GM12878 (cell line): ENCODE measurements at regions not wholly inside any gene's neighbourhood (a gene's known extent, or its start where the extent isn't known, plus 50 kb on each side); places are given as distances from the start of the nearest gene placed in this dataset.

ENCODE experiments used
- ATAC-seq: fragments of 200-7000 bp; cut with Tn5 transposase; 3 replicates; pipeline ENCODE4 v1.9.1; 2020; ENCODE audit warnings: mild to moderate bottlenecking, moderate library complexity
- BruUV-seq: library from RNA; stranded (reverse); fragments of 400-500 nt; replicated peaks from 2 replicates; lab custom pipeline; 2021; lab: Mats Ljungman, UMichigan
- CTCF ChIA-PET: fragments of 300-600 bp; sonication (Branson Sonifier 250); formaldehyde crosslinking; extraction: SDS; loops from one replicate; lab custom pipeline; 2021; ENCODE audit warnings: inconsistent platforms; lab: Yijun Ruan, JAX
- POLR2A ChIA-PET: fragments of 350-600 bp; formaldehyde crosslinking; extraction: SDS; loops from one replicate; lab custom pipeline; 2021; ENCODE audit warnings: inconsistent platforms; lab: Charles Lee
- RAD21 ChIA-PET: fragments of 300-600 bp; sonication (Branson Sonifier 250); formaldehyde crosslinking; loops from one replicate; lab custom pipeline; 2023; ENCODE audit warnings: antibody characterized with exemption; ENCODE audit not compliant: unreplicated experiment; lab: Charles Lee
- SMC1A ChIA-PET: fragments of 300-600 bp; sonication (Branson Sonifier 250); formaldehyde crosslinking; loops from one replicate; lab custom pipeline; 2023; ENCODE audit not compliant: unreplicated experiment, uncharacterized antibody; lab: Charles Lee
- DNase-seq: peaks from one replicate; pipeline ENCODE4 v3.0.0-alpha.2; 2011; ENCODE audit warnings: low read depth, low spot score
- FAIRE-seq: peaks from 3 replicates; lab custom pipeline; 2011; peaks lifted over from hg19 to GRCh38; lab: Jason Lieb, UNC
- H2AFZ ChIP-seq: 2 replicates; pipeline ENCODE4 v1.6.0; 2011; ENCODE audit warnings: low read depth, low read length, control low read depth; ENCODE audit not compliant: control insufficient read depth
- H3K27ac ChIP-seq: 2 replicates; pipeline ENCODE4 v1.5.1; 2011; ENCODE audit warnings: control low read depth; ENCODE audit not compliant: control insufficient read depth, insufficient read depth
- H3K27me3 ChIP-seq, 2 experiments: replicated peaks in 1 of 2; 2 replicates each; pipeline versions ENCODE4 v1.6.0 to v1.6.1; 2011; ENCODE audit warnings: low read length in 1 of 2; ENCODE audit not compliant: control insufficient read depth in 2 of 2, insufficient read depth in 2 of 2
- H3K36me3 ChIP-seq, 2 experiments: 2 replicates each; pipeline ENCODE4 v1.5.1; 2011; ENCODE audit warnings: low read length in 1 of 2; ENCODE audit not compliant: control insufficient read depth in 2 of 2, insufficient read depth in 2 of 2
- H3K4me1 ChIP-seq: 2 replicates; pipeline ENCODE4 v1.6.1; 2011; ENCODE audit warnings: mild to moderate bottlenecking, low read length, moderate library complexity, mixed read lengths; ENCODE audit not compliant: control insufficient read depth, insufficient read depth
- H3K4me2 ChIP-seq: 2 replicates; pipeline ENCODE4 v1.6.0; 2011; ENCODE audit warnings: control low read depth; ENCODE audit not compliant: control insufficient read depth, insufficient read depth
- H3K4me3 ChIP-seq: fragments of 200-600 bp; sonication (generic); 2 replicates; pipeline ENCODE4 v1.5.1; 2016
- H3K79me2 ChIP-seq: 2 replicates; pipeline ENCODE4 v1.6.0; 2011; ENCODE audit warnings: low read length; ENCODE audit not compliant: control insufficient read depth, insufficient read depth
- H3K9ac ChIP-seq: 2 replicates; pipeline ENCODE4 v1.8.0; 2011; ENCODE audit warnings: low read length, control low read depth, mixed read lengths; ENCODE audit not compliant: control insufficient read depth, insufficient read depth
- H3K9me3 ChIP-seq: replicated peaks from 3 replicates; pipeline ENCODE4 v1.5.1; 2011; ENCODE audit warnings: mild to moderate bottlenecking, low read length; ENCODE audit not compliant: control insufficient read depth, insufficient read depth
- H4K20me1 ChIP-seq: 2 replicates; pipeline ENCODE4 v1.6.0; 2011; ENCODE audit not compliant: control insufficient read depth, insufficient read depth
- ASH2L ChIP-seq: fragments of 300-600, 200-600 bp; sonication (generic); IDR thresholded peaks from 2 replicates; pipeline ENCODE4 v1.6.1; 2017; ENCODE audit warnings: low read depth, mild to moderate bottlenecking, borderline replicate concordance
- ETV6 ChIP-seq, 2 experiments: fragments of 450-650 bp in 1 of 2; IDR thresholded peaks in 1 of 2; conservative IDR thresholded peaks in 1 of 2; 2 replicates each; pipeline ENCODE4 v1.6.1; 2014; ENCODE audit warnings: antibody characterized with exemption in 1 of 2, borderline replicate concordance in 1 of 2, low read depth in 1 of 2, mild to moderate bottlenecking in 1 of 2, moderate library complexity in 1 of 2
- FOXK2 ChIP-seq: fragments of 450-650 bp; IDR thresholded peaks from 2 replicates; pipeline ENCODE4 v1.6.1; 2017; ENCODE audit warnings: mild to moderate bottlenecking, moderate library complexity
- NFYA ChIP-seq: IDR thresholded peaks from 2 replicates; pipeline ENCODE4 v1.6.1; 2011; ENCODE audit warnings: low read depth, mild to moderate bottlenecking, low read length, improper control_type of control experiment, borderline replicate concordance
- PBX3 ChIP-seq: IDR thresholded peaks from 2 replicates; pipeline ENCODE4 v1.6.1; 2011; ENCODE audit warnings: mild to moderate bottlenecking, low read depth, low read length, moderate library complexity; ENCODE audit not compliant: insufficient replicate concordance
- RAD51 ChIP-seq: fragments of 450-650 bp; IDR thresholded peaks from 2 replicates; pipeline ENCODE4 v1.6.1; 2016; ENCODE audit warnings: moderate library complexity, mild to moderate bottlenecking, inconsistent platforms
- RUNX3 ChIP-seq: IDR thresholded peaks from 2 replicates; pipeline ENCODE4 v1.6.1; 2012; ENCODE audit warnings: low read length, inconsistent platforms
- ZNF217 ChIP-seq: fragments of 450-650 bp; IDR thresholded peaks from 2 replicates; pipeline ENCODE4 v1.6.1; 2017; ENCODE audit warnings: antibody characterized with exemption, mild to moderate bottlenecking
- WGBS: methylation state at CpG from one replicate; pipeline ENCODE4 v1.1.6; 2016; ENCODE audit warnings: low lambda C conversion rate; ENCODE audit not compliant: insufficient replicate concordance, insufficient coverage; ENCODE audit errors: missing lambda C conversion rate; 5-methylcytosine and 5-hydroxymethylcytosine counted together
- in situ Hi-C: fragments of 300-500 bp; cut with MboI; formaldehyde crosslinking; loops from 9 replicates; pipeline ENCODE4 v1.14.3; 2018; ENCODE audit warnings: mixed read lengths
- intact Hi-C: fragments of 100-400 bp; cut with micrococcal nuclease; formaldehyde crosslinking; loops from one replicate; pipeline ENCODE4 v1.14.2; 2022; ENCODE audit not compliant: unreplicated experiment
- TF ChIP-seq, protein P1 (sequence below): IDR thresholded peaks from 2 replicates; pipeline ENCODE4 v1.6.1; 2012; ENCODE audit warnings: low read depth, low read length, improper control_type of control experiment
- TF ChIP-seq, protein P2 (sequence below): fragments of 450-650 bp; IDR thresholded peaks from 2 replicates; pipeline ENCODE4 v1.6.1; 2017; ENCODE audit warnings: mild to moderate bottlenecking, moderate library complexity
- TF ChIP-seq, protein P3 (sequence below): fragments of 450-650 bp; formaldehyde crosslinking; IDR thresholded peaks from 2 replicates; pipeline ENCODE4 v1.4.0; 2022; ENCODE audit warnings: mild to moderate bottlenecking, moderate library complexity

GRCh38 chr3:30467596-30468238 lies 138.7 kb upstream of the TGFBR2 start:
- Histone ChIP-seq H3K4me2 (no peak overlapping the region), H3K36me3 (no peaks in the 10 kb centered on the region), H2AFZ (no peak overlapping the region), H4K20me1 (no peaks in the 10 kb centered on the region), H3K9ac (no peak overlapping the region), H3K9me3 (no peaks in the 10 kb centered on the region), H3K4me3 (no peak overlapping the region), H3K4me1 (no peaks in the 10 kb centered on the region), H3K79me2 (no peaks in the 10 kb centered on the region), H3K27me3 (no peaks in the 10 kb centered on the region), H3K27ac (no peak overlapping the region)
- RAD21 ChIA-PET, result no interaction called here
- TF ChIP-seq ETV6 (conservative IDR thresholded peaks at IDR 0.05 in 1 of 2, IDR thresholded peaks at IDR 0.05 in 1 of 2; ENCODE audit: borderline replicate concordance in 1 of 2, low read depth in 1 of 2) (no peak), PBX3 (no peak), FOXK2 (no peak), ZNF217 (no peak), NFYA (no peak), RUNX3 (no peak), RAD51 (no peak), ASH2L (no peak)
- TF ChIP-seq, protein P1, sequence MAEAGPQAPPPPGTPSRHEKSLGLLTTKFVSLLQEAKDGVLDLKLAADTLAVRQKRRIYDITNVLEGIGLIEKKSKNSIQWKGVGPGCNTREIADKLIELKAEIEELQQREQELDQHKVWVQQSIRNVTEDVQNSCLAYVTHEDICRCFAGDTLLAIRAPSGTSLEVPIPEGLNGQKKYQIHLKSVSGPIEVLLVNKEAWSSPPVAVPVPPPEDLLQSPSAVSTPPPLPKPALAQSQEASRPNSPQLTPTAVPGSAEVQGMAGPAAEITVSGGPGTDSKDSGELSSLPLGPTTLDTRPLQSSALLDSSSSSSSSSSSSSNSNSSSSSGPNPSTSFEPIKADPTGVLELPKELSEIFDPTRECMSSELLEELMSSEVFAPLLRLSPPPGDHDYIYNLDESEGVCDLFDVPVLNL, result no peak
- TF ChIP-seq, protein P2, sequence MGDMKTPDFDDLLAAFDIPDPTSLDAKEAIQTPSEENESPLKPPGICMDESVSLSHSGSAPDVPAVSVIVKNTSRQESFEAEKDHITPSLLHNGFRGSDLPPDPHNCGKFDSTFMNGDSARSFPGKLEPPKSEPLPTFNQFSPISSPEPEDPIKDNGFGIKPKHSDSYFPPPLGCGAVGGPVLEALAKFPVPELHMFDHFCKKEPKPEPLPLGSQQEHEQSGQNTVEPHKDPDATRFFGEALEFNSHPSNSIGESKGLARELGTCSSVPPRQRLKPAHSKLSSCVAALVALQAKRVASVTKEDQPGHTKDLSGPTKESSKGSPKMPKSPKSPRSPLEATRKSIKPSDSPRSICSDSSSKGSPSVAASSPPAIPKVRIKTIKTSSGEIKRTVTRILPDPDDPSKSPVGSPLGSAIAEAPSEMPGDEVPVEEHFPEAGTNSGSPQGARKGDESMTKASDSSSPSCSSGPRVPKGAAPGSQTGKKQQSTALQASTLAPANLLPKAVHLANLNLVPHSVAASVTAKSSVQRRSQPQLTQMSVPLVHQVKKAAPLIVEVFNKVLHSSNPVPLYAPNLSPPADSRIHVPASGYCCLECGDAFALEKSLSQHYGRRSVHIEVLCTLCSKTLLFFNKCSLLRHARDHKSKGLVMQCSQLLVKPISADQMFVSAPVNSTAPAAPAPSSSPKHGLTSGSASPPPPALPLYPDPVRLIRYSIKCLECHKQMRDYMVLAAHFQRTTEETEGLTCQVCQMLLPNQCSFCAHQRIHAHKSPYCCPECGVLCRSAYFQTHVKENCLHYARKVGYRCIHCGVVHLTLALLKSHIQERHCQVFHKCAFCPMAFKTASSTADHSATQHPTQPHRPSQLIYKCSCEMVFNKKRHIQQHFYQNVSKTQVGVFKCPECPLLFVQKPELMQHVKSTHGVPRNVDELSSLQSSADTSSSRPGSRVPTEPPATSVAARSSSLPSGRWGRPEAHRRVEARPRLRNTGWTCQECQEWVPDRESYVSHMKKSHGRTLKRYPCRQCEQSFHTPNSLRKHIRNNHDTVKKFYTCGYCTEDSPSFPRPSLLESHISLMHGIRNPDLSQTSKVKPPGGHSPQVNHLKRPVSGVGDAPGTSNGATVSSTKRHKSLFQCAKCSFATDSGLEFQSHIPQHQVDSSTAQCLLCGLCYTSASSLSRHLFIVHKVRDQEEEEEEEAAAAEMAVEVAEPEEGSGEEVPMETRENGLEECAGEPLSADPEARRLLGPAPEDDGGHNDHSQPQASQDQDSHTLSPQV, result no peak
- TF ChIP-seq, protein P3, sequence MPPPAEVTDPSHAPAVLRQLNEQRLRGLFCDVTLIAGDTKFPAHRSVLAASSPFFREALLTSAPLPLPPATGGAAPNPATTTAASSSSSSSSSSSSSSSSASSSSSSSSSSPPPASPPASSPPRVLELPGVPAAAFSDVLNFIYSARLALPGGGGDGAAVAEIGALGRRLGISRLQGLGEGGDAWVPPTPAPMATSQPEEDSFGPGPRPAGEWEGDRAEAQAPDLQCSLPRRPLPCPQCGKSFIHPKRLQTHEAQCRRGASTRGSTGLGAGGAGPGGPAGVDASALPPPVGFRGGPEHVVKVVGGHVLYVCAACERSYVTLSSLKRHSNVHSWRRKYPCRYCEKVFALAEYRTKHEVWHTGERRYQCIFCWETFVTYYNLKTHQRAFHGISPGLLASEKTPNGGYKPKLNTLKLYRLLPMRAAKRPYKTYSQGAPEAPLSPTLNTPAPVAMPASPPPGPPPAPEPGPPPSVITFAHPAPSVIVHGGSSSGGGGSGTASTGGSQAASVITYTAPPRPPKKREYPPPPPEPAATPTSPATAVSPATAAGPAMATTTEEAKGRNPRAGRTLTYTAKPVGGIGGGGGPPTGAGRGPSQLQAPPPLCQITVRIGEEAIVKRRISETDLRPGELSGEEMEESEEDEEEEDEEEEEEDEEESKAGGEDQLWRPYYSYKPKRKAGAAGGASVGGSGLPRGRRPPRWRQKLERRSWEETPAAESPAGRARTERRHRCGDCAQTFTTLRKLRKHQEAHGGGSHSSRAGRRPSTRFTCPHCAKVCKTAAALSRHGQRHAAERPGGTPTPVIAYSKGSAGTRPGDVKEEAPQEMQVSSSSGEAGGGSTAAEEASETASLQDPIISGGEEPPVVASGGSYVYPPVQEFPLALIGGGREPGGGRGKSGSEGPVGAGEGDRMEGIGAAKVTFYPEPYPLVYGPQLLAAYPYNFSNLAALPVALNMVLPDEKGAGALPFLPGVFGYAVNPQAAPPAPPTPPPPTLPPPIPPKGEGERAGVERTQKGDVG, result no peak
- in situ Hi-C loops (no loop called here), intact Hi-C loops (no loop called here)
- CTCF ChIA-PET, result no interaction called here
- 80% methylated on average over 1 of the region's 1 CpG for WGBS
- ATAC-seq (no peak), FAIRE-seq (no peak), DNase-seq (no peak)
- BruUV-seq, result no TSS peak
- POLR2A ChIA-PET, result no interaction called here
- SMC1A ChIA-PET, result interaction anchor here (0.7 kb wide), 2 partner anchors 10 to 32 kb away, joined by 4 to 5 read pairs; no protein-coding TSS in a partner anchor
